ENCODE measurements at regions not wholly inside any gene's neighbourhood (a gene's known extent, or its start where the extent isn't known, plus 50 kb on each side); places are given as distances from the start of the nearest gene placed in this dataset.

GRCh38 chr14:89621791-89622638, 205.0 kb upstream of the FOXN3 start:
- no peak for TF ChIP-seq CTCF (IDR thresholded peaks at IDR 0.05)
- TF ChIP-seq POLR2AphosphoS5 (IDR thresholded peaks at IDR 0.05; ENCODE audit: insufficient read depth in 1 of 2, low read depth in 1 of 2): no peak

All from vagina (tissue), 2 donors.